Ureter (tissue), 1 donor: ENCODE measurements at regions not wholly inside any gene's neighbourhood (a gene's known extent, or its start where the extent isn't known, plus 50 kb on each side); places are given as distances from the start of the nearest gene placed in this dataset.
"Not testable (repeated sequence)": the region's sequence is repeated elsewhere in the genome, so short reads cannot be mapped to it uniquely, and the experiment has no call there.

ENCODE experiments used
- DNase-seq: peaks from one replicate; pipeline ENCODE4 v3.0.0-alpha.2; 2020; ENCODE audit warnings: low spot score
- donor health status: DM: yes; HTN: yes; CAD: no.

GRCh38 chr13:18835754-18836153 lies 345.9 kb downstream of the TUBA3C start:
- not testable (repeated sequence) for DNase-seq

- not testable (repeated sequence) for DNase-seq
Measured at GRCh38 chr13:18824678-18825077, 356.9 kb downstream of the TUBA3C start.

- not testable (repeated sequence) for DNase-seq
Measured at GRCh38 chr13:18822655-18823639, 358.7 kb downstream of the TUBA3C start.

GRCh38 chr13:18773988-18774387 lies 407.6 kb downstream of the TUBA3C start:
- DNase-seq = not testable (repeated sequence)

- DNase-seq = not testable (repeated sequence)
Measured at GRCh38 chr13:18741696-18742095, 439.9 kb downstream of the TUBA3C start.

GRCh38 chr13:18739310-18739709 lies 442.3 kb downstream of the TUBA3C start:
- no peak for DNase-seq

- not testable (repeated sequence) for DNase-seq
Measured at GRCh38 chr13:18738086-18738485, 443.5 kb downstream of the TUBA3C start.

GRCh38 chr13:18727138-18727537 lies 454.5 kb downstream of the TUBA3C start:
- DNase-seq = not testable (repeated sequence)

- not testable (repeated sequence) for DNase-seq
Measured at GRCh38 chr13:18726524-18726923, 455.1 kb downstream of the TUBA3C start.

GRCh38 chr13:18725242-18725822 lies 456.3 kb downstream of the TUBA3C start:
- DNase-seq = not testable (repeated sequence)

GRCh38 chr13:18714889-18715288 lies 466.7 kb downstream of the TUBA3C start:
- no peak for DNase-seq

GRCh38 chr13:18710673-18711072 lies 471.0 kb downstream of the TUBA3C start:
- not testable (repeated sequence) for DNase-seq

GRCh38 chr13:18706538-18706937 lies 475.1 kb downstream of the TUBA3C start:
- not testable (repeated sequence) for DNase-seq

- not testable (repeated sequence) for DNase-seq
Measured at GRCh38 chr13:18702464-18703247, 479.0 kb downstream of the TUBA3C start.

GRCh38 chr13:18698332-18698731 lies 483.3 kb downstream of the TUBA3C start:
- DNase-seq = not testable (repeated sequence)

- not testable (repeated sequence) for DNase-seq
Measured at GRCh38 chr13:18697851-18698250, 483.8 kb downstream of the TUBA3C start.

- not testable (repeated sequence) for DNase-seq
Measured at GRCh38 chr13:18697221-18697620, 484.4 kb downstream of the TUBA3C start.

GRCh38 chr13:18677403-18677802 lies 504.2 kb downstream of the TUBA3C start:
- DNase-seq = not testable (repeated sequence)

GRCh38 chr13:18675268-18675667 lies 506.4 kb downstream of the TUBA3C start:
- DNase-seq = not testable (repeated sequence)

- not testable (repeated sequence) for DNase-seq
Measured at GRCh38 chr13:18673794-18674193, 507.8 kb downstream of the TUBA3C start.

GRCh38 chr13:18666585-18666984 lies 515.0 kb downstream of the TUBA3C start:
- DNase-seq = not testable (repeated sequence)

GRCh38 chr13:18665716-18666115 lies 515.9 kb downstream of the TUBA3C start:
- not testable (repeated sequence) for DNase-seq
